ENCODE measurements at regions not wholly inside any gene's neighbourhood (a gene's known extent, or its start where the extent isn't known, plus 50 kb on each side); places are given as distances from the start of the nearest gene placed in this dataset.

DNA sequence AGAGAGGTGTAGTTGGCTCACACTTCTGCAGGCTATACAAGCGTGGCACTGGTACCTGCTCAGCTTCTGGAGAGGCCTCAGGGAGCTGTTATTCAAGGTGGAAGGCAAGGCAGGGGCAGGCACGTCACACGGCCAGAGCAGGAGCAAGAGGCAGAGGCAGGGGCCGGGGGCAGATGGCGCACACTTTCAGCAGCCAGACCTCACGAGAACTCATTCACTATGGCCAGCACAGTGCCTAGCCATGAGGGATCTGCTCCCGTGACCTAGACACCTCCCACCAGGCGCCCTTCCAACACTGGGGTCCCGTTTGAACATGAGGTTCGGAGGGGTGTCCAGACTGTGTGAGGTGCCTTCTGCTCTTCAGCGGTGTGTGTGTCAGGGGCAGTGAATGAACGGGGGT lies 71.0 kb upstream of the FCN1 start:
- TF ChIP-seq CTCF (IDR thresholded peaks at IDR 0.05): no peak
- TF ChIP-seq REST (IDR thresholded peaks at IDR 0.05; ENCODE audit: low read depth, low read length): no peak
- TF ChIP-seq, protein P1, sequence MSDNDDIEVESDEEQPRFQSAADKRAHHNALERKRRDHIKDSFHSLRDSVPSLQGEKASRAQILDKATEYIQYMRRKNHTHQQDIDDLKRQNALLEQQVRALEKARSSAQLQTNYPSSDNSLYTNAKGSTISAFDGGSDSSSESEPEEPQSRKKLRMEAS (IDR thresholded peaks at IDR 0.05; ENCODE audit: low read depth): no peak
- no peak for TF ChIP-seq RAD21 (IDR thresholded peaks at IDR 0.05; ENCODE audit: low read length)
- TF ChIP-seq POLR2AphosphoS5 (IDR thresholded peaks at IDR 0.05; ENCODE audit: low read depth, low read length): no peak
- no peak for TF ChIP-seq RCOR1 (IDR thresholded peaks at IDR 0.05; ENCODE audit: low read length)
- TF ChIP-seq SIN3A (IDR thresholded peaks at IDR 0.05; ENCODE audit: borderline replicate concordance, low read depth, low read length): no peak
- no peak for TF ChIP-seq TCF12 (IDR thresholded peaks at IDR 0.05)
- TF ChIP-seq PBX3 (IDR thresholded peaks at IDR 0.05): no peak
